ENCODE measurements at regions not wholly inside any gene's neighbourhood (a gene's known extent, or its start where the extent isn't known, plus 50 kb on each side); places are given as distances from the start of the nearest gene placed in this dataset.

DNA sequence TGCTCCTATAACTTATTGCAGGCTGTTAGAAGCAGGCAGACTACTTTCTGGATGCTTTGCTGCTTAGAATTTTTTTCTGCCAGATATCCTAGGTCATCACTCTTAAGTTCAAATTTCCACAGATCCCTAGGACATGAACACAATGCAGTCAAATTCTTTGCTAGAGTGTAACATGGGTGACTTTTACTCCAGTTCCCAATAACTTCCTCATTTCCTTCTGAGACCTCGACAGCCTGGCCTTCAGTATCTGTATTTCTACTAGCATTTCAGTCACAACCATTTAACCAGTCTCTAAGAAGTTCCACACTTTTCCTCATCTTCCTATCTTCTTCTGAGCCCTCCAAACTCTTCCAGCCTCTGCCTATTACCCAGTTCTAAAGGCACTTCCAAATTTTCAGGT is 60.4 kb upstream of the ZBED5 start:
- TF ChIP-seq CTCF (IDR thresholded peaks at IDR 0.05) = no peak
- no peak for TF ChIP-seq POLR2A (IDR thresholded peaks at IDR 0.05)
